Stimulated activated CD8-positive, alpha-beta memory T cell treated with anti-CD3 and anti-CD28 coated beads, Interleukin-4, amount 100 ng/mL, for 48 hours (primary cell): ENCODE measurements at regions not wholly inside any gene's neighbourhood (a gene's known extent, or its start where the extent isn't known, plus 50 kb on each side); places are given as distances from the start of the nearest gene placed in this dataset.
"Not testable (repeated sequence)": the region's sequence is repeated elsewhere in the genome, so short reads cannot be mapped to it uniquely, and the experiment has no call there.

Experiments used
- DNase-seq: peaks from one replicate; pipeline ENCODE4 v3.0.0-alpha.2; 2020

DNA sequence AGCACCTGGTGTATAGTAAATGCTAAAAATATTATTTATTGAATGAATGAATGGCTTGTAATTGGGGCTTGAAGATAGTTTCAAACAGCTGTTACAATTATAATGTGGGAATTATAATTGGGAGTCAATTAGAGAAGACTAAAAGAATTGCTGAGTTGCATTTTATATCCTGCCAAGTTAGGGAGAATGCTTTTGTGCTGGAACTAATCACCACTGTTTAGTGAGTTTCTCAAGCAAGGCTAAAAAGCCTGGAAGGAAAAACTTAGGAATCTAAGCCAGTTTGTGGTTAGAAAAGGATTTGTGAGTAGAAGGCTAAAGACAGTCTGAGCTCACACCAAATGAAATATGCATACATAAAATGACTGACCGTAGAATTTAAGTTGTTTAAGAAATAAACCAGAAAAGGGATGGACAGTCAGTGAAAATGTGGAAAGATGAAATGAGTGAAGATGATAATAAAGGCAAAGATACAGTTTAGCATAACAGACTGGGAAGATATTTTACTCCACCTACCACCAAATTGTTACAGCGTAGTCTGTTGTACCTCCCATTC is 647.7 kb upstream of the FSHR start:
- no peak for DNase-seq

DNA sequence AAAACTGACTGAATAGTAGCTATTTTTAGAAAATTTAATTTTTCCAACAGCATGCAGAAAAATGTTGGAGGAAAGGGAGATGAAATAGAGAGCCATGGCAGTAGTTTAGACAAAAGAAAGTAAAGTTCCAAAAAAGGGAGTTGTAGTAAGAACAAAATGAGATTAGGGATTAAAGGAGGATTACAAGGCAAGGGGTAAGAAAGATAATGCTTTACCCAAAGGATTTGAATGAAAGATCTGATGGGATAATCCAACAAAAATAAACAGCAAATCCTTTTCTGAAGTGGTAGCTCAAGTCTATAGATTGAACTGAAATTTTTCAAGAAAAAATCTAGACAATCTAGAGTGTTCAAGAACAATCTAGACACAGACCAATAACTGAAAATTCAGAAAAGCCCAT is 644.3 kb upstream of the FSHR start:
- no peak for DNase-seq

DNA sequence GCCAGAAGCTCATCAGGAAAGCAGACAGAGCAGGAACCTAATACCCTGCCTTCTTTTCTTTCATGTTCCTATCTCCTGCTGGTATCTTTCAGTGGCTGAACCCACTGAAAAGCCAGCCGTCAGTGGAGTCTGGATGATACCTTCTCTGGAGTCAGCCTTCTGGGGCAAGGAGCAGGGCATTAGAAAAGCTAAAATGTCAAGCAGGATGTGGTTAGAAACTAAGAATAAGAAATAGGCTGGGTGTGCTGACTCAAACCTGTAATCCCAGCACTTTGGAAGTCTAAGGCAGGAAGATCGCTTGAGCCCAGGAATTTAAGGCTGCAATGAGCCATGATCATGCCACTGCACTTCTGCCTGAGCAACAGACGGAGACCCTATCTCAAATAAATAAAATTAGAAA is 642.0 kb upstream of the FSHR start:
- no peak for DNase-seq

DNA sequence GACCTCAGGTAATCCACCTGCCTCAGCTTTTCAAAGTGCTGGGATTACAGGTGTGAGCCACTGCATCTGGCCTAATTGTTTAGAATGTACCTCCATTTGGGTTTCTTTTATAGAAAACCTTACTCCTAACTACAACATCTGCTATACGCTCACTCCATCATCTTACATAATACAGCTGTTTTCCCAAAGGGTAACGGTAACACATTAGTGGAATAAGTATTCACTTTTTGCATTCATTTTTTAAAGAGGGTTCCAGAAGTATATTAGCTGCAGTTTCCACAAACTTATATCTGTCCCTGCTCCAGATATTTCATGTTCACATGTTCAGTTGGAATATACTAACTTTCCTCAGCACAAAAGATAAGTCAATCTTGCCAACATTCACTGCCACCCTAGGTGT is 640.1 kb upstream of the FSHR start:
- DNase-seq: no peak

DNA sequence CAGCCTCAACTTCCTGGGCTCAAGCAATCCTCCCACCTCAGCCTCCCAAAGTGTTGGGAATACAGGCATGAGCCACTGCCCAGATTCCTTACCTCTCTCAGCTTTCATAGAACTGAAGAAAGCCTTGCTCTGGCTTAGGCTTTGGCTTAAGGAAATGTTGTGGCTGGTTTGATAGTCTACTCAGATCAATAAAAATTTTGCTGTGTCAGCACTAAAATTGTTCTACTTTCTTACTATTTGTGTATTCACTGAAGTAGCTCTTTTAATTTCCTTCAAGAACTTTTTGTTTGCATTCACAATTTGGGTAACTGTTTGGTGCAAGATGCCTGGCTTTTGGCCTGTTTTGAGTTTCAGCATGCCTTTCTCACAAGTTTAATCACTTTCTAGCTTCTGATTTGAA is 634.0 kb upstream of the FSHR start:
- DNase-seq: no peak

- no peak for DNase-seq
Measured at GRCh38 chr2:49780949-49781348, 626.6 kb upstream of the FSHR start.

DNA sequence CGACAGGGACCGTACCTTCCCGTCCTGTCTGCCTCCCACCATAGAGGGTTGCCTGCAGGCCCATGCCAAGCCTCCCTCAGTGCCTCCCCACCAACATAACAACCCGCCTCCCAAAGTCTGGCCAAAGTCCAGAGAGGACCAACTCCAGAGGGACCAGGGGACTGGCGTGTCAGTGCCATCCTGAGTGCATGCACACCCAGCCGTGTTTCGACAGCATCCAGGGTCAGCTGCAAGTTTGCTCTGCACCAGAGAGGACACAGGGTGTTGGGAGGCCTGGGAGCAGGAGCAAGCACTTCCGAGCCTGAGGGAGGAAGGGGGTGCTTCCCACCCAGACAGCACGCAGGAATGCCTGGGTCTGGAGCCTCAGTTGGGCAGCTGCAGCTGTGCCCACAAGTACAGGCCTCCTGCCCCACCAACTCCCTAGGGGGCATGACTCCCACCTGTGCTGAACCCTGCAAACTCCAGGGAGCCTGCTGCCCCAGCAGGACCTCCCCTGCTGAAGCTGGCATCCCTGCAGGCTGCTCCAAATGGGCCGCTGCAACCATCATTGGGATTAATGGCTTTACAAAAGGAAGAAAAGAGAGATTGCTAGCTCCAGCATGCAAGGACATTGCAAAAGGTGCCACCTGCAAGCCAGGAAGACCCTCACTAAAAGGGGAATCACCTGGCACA is 618.1 kb upstream of the FSHR start:
- DNase-seq: no peak

DNA sequence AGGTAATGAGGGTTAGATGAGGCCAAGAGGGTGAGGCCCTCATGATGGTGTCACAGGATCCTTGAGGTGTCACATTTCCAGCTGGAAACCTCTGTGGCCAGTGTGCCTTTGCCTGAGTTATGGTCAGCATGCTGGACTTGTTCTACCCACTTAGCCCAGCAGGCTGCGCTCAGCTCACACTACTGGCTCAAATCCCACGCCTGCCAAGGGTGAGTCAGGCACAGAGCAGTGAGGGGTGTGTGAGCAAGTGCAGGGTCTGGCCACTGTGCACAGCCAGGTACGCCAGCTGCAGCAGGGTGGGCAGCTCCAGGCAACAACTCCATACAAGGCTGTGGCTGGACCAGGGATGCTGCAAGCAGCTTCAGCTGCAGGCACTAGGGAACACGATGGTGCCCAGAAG is 616.6 kb upstream of the FSHR start:
- peak; percentile 23 for DNase-seq

DNA sequence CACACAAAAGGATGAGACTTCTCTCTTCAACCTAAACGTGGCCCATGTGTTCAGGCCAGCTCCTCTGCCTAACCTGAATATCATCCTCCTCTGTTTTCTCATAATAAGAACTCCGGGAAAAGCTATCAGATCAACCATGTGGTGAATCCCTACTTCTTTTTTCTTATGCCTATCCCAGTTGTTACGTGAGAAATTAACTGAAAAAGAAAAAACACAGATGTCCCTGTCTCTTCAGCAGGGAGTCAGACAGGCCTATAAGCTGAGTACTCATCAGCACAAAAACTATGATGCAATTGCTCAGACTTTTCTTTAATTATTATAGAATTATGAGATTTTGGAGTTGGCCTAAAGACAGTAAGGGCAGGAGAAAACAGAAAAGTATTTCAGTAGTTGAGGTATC is 613.0 kb upstream of the FSHR start:
- no peak for DNase-seq

DNA sequence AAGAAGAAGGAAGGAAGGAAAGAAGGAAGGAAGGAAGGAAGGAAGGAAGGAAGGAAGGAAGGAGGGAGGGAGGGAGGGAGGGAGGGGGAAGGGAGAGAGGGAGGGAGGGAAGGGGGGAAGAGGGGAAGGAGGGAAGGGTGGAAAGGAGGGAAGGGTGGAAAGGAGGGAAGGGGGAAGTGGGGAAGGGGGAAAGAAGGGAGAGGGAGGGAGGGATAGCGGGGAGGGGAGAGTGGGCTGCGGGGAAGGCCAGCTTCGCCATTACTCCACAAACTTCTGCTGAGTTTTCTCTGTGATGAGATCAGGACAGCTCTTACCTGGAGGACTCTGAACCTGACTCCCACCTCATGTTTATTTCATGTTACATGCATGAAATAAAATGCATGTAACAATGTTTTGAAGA is 601.5 kb upstream of the FSHR start:
- DNase-seq: no peak

DNA sequence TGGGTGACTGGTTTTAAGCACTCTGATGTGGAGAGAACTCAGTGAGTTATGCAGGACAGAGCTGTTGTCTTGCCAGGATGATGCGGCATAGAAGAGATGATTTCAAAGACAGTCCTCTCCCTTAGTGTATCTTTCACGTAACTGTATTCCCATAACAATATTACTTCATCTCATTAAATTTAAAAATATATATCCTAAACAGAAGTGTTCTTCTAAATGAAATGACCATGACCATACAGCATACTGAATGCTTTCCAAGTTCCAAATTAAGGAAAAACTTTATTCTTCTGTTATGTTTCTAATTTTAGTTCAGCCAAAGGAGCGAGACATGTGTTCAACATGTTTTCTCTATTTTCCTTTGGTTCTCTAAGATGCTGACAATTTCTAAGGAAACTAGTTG is 600.1 kb upstream of the FSHR start:
- no peak for DNase-seq

DNA sequence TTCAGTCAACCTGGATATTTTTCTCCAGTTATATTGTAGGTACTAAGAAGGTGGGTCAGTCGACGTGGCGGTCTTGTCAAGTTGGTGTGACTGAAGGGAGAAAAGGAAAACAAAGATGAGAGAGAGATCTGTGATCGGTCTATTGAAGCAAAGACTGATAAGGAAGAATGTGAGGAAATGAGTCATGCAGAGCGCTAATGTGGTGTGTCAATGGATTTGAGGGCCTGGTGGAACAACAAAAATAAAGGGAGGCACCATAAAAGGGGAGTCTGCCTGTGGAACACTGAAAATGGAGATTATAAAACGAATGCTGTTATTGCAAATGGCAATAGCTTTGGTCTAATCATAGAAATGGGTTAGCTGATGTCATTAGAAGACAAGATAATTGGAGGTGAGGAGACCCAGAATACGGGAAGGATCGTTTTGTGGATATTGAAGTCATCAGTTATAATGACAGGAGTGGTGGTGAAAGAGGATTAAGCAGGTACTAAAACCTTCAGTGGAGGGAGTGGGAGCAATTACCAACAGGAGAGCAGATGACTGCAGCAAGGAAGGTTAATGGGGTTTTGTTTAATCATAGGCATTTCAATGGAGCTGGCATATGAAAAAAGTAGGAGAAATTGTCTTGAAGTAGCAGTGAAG is 599.1 kb upstream of the FSHR start:
- DNase-seq: no peak

- DNase-seq: no peak
Measured at GRCh38 chr2:49737606-49738005, 583.3 kb upstream of the FSHR start.

DNA sequence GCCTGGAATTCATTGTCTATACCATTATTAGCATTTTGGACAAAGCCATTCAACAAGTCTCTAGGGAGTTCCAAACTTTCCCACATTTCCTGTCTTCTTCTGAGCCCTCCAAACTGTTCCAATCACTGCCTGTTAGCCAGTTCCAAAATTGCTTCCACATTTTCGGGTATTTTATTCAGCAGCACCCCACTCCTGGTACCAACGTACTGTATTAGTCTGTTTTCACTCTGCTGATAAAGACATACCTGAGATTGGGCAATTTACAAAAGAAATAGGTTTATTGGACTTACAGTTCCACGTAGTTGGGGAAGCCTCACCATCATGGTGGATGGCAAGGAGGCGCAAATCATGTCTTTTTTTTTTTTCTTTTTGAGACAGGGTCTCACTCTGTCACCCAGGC is 578.6 kb upstream of the FSHR start:
- DNase-seq: not testable (repeated sequence)

- no peak for DNase-seq
Measured at GRCh38 chr2:49719241-49719640, 564.9 kb upstream of the FSHR start.

DNA sequence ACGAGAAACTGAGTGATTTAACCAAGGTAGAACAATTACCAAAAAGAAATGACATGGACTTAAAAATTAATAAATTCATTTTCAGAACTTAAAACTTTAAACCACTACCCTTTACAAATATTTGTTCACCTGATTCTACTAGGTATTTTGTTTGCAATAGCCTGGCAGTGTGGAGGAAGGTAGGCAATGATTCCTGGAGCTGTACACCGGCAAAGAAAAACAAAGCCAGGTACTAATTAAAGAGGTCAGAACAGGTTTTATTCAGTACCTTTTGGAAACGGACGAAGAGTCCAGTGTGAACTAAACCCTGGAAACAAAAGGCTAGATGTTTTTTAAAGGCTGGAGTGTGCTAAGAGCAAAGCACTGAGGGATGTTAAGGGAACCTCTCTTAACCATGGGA is 561.3 kb upstream of the FSHR start:
- no peak for DNase-seq

GRCh38 chr2:49714454-49714853 is 560.1 kb upstream of the FSHR start:
- DNase-seq: no peak

GRCh38 chr2:49702740-49703139 is 548.4 kb upstream of the FSHR start:
- no peak for DNase-seq

DNA sequence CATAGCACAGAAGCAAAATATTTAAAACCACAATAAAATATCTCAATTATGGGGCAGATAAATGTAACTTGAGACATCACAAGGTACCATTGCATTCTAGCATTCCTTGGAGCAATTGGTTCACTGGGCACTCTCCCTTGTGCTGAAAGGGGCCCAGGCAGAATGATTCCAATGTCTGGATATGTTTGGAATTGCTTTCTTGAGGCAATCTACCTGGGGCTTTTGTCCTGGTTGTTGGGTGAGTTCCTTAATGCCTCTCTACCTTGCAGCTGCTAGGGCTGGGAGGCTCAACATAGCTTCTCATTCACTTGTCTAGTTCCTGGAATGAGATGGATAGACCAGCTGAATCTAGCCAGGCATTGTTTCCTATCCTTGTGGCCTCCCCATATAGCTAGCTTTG is 539.6 kb upstream of the FSHR start:
- DNase-seq: no peak

GRCh38 chr2:49692022-49692421 is 537.7 kb upstream of the FSHR start:
- not testable (repeated sequence) for DNase-seq

DNA sequence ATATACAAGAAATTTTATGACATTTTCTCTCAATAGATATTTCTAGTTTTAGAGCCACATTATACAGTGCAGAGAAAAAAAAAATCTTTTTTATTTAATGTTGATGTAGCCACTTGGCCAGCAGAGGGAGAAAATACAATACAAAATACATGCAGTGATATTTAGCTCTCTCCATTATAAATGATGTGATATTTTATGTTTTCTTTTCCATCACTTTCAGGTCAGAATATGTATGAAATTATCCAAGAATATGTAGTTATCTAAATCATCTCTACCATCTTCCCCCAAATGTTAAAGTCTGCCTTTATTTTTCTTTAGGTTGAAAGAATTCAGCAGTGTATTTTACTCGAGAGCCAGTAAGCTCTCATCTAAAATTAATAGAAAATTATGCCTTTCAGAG is 533.6 kb upstream of the FSHR start:
- no peak for DNase-seq

DNA sequence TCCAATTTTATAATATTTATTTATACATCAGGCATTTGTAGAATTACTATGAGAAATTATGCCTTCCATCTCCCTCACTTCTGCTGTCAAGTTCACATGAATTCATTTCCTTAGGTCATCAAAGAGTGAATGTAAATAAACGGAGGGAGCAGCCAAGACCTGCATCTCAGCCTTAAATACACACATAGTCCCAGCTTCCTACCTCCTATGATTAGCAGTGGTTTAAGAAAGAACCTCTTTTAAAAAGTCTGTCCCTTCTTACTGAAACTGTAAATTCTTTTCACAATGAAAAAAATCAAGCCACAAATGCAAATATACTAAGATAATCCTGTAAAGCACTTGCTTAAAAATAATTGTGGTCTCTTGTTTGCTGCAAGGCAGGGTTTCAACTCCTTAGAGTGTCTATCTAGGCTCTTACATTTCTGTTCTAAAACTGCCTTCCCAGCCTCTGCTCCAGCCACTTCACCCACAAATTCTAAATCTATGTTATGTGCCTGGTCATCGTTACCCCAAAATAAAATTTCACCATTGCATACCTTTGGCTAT is 532.7 kb upstream of the FSHR start:
- no peak for DNase-seq

DNA sequence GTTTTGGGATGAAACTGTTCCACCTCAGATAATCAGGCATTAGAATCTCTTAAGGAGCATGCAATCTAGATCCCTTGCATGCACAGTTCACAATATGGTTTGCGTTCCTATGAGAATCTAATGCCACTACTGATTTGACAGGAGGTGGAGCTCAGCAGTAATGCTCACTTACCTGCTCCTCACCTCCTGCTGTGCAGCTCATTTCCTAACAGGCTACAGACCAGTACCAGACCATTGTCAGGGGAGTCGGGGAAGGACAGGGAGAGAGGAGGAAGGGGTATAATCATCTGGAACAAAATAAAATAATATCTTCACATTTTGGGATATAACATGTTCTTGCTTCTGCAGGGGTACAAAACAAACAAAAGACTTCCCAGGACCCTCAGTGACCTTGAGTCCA is 532.0 kb upstream of the FSHR start:
- no peak for DNase-seq

DNA sequence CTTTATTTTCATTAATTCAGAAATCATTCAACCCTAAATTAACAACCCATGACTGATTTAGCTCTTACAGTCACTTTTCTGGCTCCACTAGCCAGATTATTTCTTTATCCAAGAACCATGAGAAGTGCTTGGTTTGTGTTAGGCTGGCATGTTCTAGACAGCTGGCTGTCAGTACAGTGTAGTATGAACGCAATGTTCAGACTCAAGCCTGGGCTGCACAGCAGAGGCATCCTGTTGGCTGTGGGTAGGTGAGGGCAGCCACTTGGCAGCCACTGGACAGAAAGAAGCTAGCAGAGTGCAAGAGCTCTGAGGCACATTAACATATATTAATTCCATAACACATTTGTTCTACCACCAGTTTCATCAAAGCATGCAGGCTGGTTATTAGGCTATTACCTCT is 522.9 kb upstream of the FSHR start:
- no peak for DNase-seq

- DNase-seq: no peak
Measured at GRCh38 chr2:49664827-49665226, 510.5 kb upstream of the FSHR start.
